ENCODE measurements at regions not wholly inside any gene's neighbourhood (a gene's known extent, or its start where the extent isn't known, plus 50 kb on each side); places are given as distances from the start of the nearest gene placed in this dataset.

GRCh38 chr7:83290211-83290610 lies 127.5 kb upstream of the PCLO start:
- ATAC-seq: no peak
- no peaks in the 10 kb centered on the region for H3K9me3 Mint-ChIP-seq
- TF ChIP-seq KAT7 (CRISPR knock-in tag; IDR thresholded peaks at IDR 0.05; ENCODE audit: borderline replicate concordance) (no peak), ZNF532 (CRISPR knock-in tag; IDR thresholded peaks at IDR 0.05; ENCODE audit: borderline replicate concordance) (no peak), ZNF263 (CRISPR knock-in tag; IDR thresholded peaks at IDR 0.05; ENCODE audit: low read depth) (no peak), E2F4 (CRISPR knock-in tag; IDR thresholded peaks at IDR 0.05; ENCODE audit: borderline replicate concordance, low read depth) (no peak), ZBTB21 (CRISPR knock-in tag; IDR thresholded peaks at IDR 0.05; ENCODE audit: borderline replicate concordance) (no peak), PREB (CRISPR knock-in tag; IDR thresholded peaks at IDR 0.05; ENCODE audit: borderline replicate concordance) (no peak), CREB1 (CRISPR knock-in tag; IDR thresholded peaks at IDR 0.05) (no peak), ZNF416 (CRISPR knock-in tag; IDR thresholded peaks at IDR 0.05) (no peak), ZNF317 (CRISPR knock-in tag; IDR thresholded peaks at IDR 0.05; ENCODE audit: borderline replicate concordance, low read depth) (no peak), FOXK1 (CRISPR knock-in tag; IDR thresholded peaks at IDR 0.05) (no peak), CTCF (IDR thresholded peaks at IDR 0.05) (no peak), ARID4B (CRISPR knock-in tag; IDR thresholded peaks at IDR 0.05; ENCODE audit: borderline replicate concordance) (no peak), MAX (CRISPR knock-in tag; IDR thresholded peaks at IDR 0.05) (no peak), ZNF512 (CRISPR knock-in tag; IDR thresholded peaks at IDR 0.05; ENCODE audit: borderline replicate concordance) (no peak), ATF3 (CRISPR knock-in tag; conservative IDR thresholded peaks at IDR 0.05) (no peak), MLX (CRISPR knock-in tag; IDR thresholded peaks at IDR 0.05) (no peak), ATF2 (CRISPR knock-in tag; IDR thresholded peaks at IDR 0.05; ENCODE audit: borderline replicate concordance, low read depth) (no peak)

More at GRCh38 chr7:83290211-83290610, 127.5 kb upstream of the PCLO start:
- H3K27ac Mint-ChIP-seq: no peak overlapping the region
- DNase-seq (ENCODE audit: low spot score): no peak
- no peak overlapping the region for H3K4me3 Mint-ChIP-seq
- no peaks in the 10 kb centered on the region for H3K27me3 Mint-ChIP-seq (ENCODE audit: low read depth)
- H3K36me3 Mint-ChIP-seq: no peaks in the 10 kb centered on the region
- H3K4me1 Mint-ChIP-seq: no peaks in the 10 kb centered on the region
- CTCF ChIA-PET: no interaction called here
- POLR2A ChIA-PET: no interaction called here
